Neuronal stem cell (in vitro differentiated cells): ENCODE measurements at regions not wholly inside any gene's neighbourhood (a gene's known extent, or its start where the extent isn't known, plus 50 kb on each side); places are given as distances from the start of the nearest gene placed in this dataset.

Experiments
- DNase-seq: peaks from one replicate; pipeline ENCODE4 v3.0.0-alpha.2; 2013; ENCODE audit warnings: low spot score
- H2AFZ ChIP-seq: one replicate; pipeline ENCODE4 v1.6.1; 2013; ENCODE audit warnings: mild to moderate bottlenecking, low read length, inconsistent platforms
- H2AK5ac ChIP-seq: 2 replicates; pipeline ENCODE4 v1.6.1; 2013; ENCODE audit warnings: low read depth, mild to moderate bottlenecking, inconsistent platforms, low read length, moderate library complexity, mixed read lengths
- H2BK120ac ChIP-seq: 2 replicates; pipeline ENCODE4 v1.6.1; 2013; ENCODE audit warnings: low read depth, mild to moderate bottlenecking, inconsistent platforms, low read length, moderate library complexity, mixed read lengths
- H2BK12ac ChIP-seq: one replicate; pipeline ENCODE4 v1.6.1; 2013; ENCODE audit warnings: low read length, inconsistent platforms
- H2BK15ac ChIP-seq: 2 replicates; pipeline ENCODE4 v1.6.1; 2013; ENCODE audit warnings: mild to moderate bottlenecking, low read length, inconsistent platforms, mixed read lengths
- H2BK5ac ChIP-seq: one replicate; pipeline ENCODE4 v1.6.1; 2013; ENCODE audit warnings: inconsistent platforms, mild to moderate bottlenecking, low read length, moderate library complexity
- H3K14ac ChIP-seq: one replicate; pipeline ENCODE4 v1.6.1; 2013; ENCODE audit warnings: low read length, inconsistent platforms
- H3K18ac ChIP-seq: 2 replicates; pipeline ENCODE4 v1.6.1; 2013; ENCODE audit warnings: low read length, inconsistent platforms
- H3K23ac ChIP-seq: 2 replicates; pipeline ENCODE4 v1.6.1; 2013; ENCODE audit warnings: low read depth, mild to moderate bottlenecking, mixed read lengths, low read length, inconsistent platforms; ENCODE audit not compliant: poor library complexity
- H3K27ac ChIP-seq: replicated peaks from 3 replicates; pipeline ENCODE4 v1.5.1; 2013; ENCODE audit warnings: low read length, inconsistent platforms
- H3K27me3 ChIP-seq, 3 experiments: 2 replicates each; pipeline ENCODE4 v1.6.1; 2013; ENCODE audit warnings: low read length in 3 of 3, mild to moderate bottlenecking in 2 of 3, inconsistent platforms in 1 of 3, low read depth in 1 of 3, mixed read lengths in 1 of 3, moderate library complexity in 1 of 3; ENCODE audit not compliant: control insufficient read depth in 3 of 3, insufficient read depth in 3 of 3
- H3K36me3 ChIP-seq, 2 donors: replicated peaks in 1 of 2; 2 replicates each; pipeline ENCODE4 v1.6.1; 2013; ENCODE audit warnings: low read length in 2 of 2; ENCODE audit not compliant: control insufficient read depth in 2 of 2, insufficient read depth in 2 of 2
- H3K4ac ChIP-seq: 2 replicates; pipeline ENCODE4 v1.6.1; 2013; ENCODE audit warnings: inconsistent platforms, mild to moderate bottlenecking, low read length, moderate library complexity
- H3K4me1 ChIP-seq, 2 donors: 1 replicate in 1 of 2; 2 replicates in 1 of 2; pipeline ENCODE4 v1.6.1; 2013; ENCODE audit warnings: low read length in 2 of 2, low read depth in 1 of 2; ENCODE audit not compliant: control insufficient read depth in 2 of 2, insufficient read depth in 1 of 2
- H3K4me2 ChIP-seq: one replicate; pipeline ENCODE4 v1.6.1; 2013; ENCODE audit warnings: mild to moderate bottlenecking, low read length, inconsistent platforms; ENCODE audit not compliant: insufficient read depth, poor library complexity, severe bottlenecking
- H3K4me3 ChIP-seq, 2 donors: 2 replicates each; pipeline ENCODE4 v1.5.1; 2013; ENCODE audit warnings: low read length in 2 of 2, mild to moderate bottlenecking in 2 of 2, inconsistent platforms in 1 of 2, moderate library complexity in 1 of 2
- H3K79me1 ChIP-seq: one replicate; pipeline ENCODE4 v1.6.1; 2013; ENCODE audit warnings: low read depth, mild to moderate bottlenecking, inconsistent platforms, low read length, moderate library complexity
- H3K9ac ChIP-seq: one replicate; pipeline ENCODE4 v1.6.1; 2013; ENCODE audit warnings: mild to moderate bottlenecking, low read depth, low read length, inconsistent platforms; ENCODE audit not compliant: poor library complexity
- H3K9me3 ChIP-seq, 2 donors: replicated peaks in 1 of 2; 2 replicates each; pipeline versions ENCODE3 to v1.6.1; 2013; ENCODE audit warnings: low read length in 2 of 2, mild to moderate bottlenecking in 2 of 2, inconsistent platforms in 1 of 2, low read depth in 1 of 2, mixed read lengths in 1 of 2, moderate library complexity in 1 of 2; ENCODE audit not compliant: control insufficient read depth in 2 of 2, insufficient read depth in 1 of 2
- H4K8ac ChIP-seq: one replicate; pipeline ENCODE4 v1.6.1; 2013; ENCODE audit warnings: low read depth, mild to moderate bottlenecking, inconsistent platforms, low read length, moderate library complexity
- H4K91ac ChIP-seq: one replicate; pipeline ENCODE4 v1.6.1; 2013; ENCODE audit warnings: low read length, low read depth, mild to moderate bottlenecking, inconsistent platforms; ENCODE audit not compliant: poor library complexity
- WGBS, 2 donors: extraction: QIAGEN DNeasy Blood & Tissue Kit; methylation state at CpG; one replicate each; pipeline ENCODE4 v1.1.7; 2013; ENCODE audit warnings: missing lambda C conversion rate in 2 of 2, mixed read lengths in 1 of 2; ENCODE audit not compliant: insufficient read length in 2 of 2, insufficient replicate concordance in 1 of 2; ENCODE audit errors: extremely low coverage in 2 of 2; 5-methylcytosine and 5-hydroxymethylcytosine counted together

- Histone ChIP-seq H4K8ac (no peak overlapping the region), H3K4me2 (no peak overlapping the region), H3K36me3 (no peaks in the 10 kb centered on the region), H3K79me1 (no peaks in the 10 kb centered on the region), H3K18ac (no peak overlapping the region), H3K14ac (no peak overlapping the region), H2BK120ac (no peak overlapping the region), H3K27ac (no peak overlapping the region), H2AFZ (no peak overlapping the region), H3K4me1 (no peaks in the 10 kb centered on the region), H3K9me3 (no peaks in the 10 kb centered on the region), H3K27me3 (peaks cover 0 to 3% (median 0%) of the 10 kb centered on the region in 3 experiments), H4K91ac (no peak overlapping the region), H2AK5ac (no peak overlapping the region), H3K9ac (no peak overlapping the region), H2BK15ac (no peak overlapping the region), H3K4ac (no peak overlapping the region), H2BK5ac (no peak overlapping the region), H3K23ac (no peak overlapping the region), H2BK12ac (no peak overlapping the region), H3K4me3 (no peak overlapping the region)
- DNase-seq = no peak
- WGBS, 2 donors = no CpG with 5 or more reads among the region's 3 CpGs
Measured at GRCh38 chrX:140391313-140391712, 113.6 kb downstream of the SOX3 start.

DNA sequence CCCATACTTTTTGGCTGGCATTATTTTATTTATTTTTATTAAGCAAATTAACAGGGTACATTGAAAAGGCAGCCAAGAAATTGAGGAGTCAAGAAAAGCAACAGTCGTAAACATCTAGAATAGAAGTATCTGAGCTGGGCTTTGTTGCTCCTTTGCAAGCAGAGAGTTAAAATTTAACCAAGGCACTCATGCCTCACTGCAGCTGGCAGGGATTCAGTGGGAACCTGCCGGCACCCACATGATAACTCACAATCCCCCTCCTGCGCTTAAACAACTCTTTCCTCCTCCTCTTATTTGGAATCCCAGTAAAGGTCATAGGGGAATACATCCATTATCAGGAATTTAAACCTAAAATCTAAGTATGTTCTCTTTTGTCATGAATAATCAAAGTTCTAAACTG lies 115.5 kb downstream of the SOX3 start:
- Histone ChIP-seq H3K23ac (no peak overlapping the region), H3K4me2 (no peak overlapping the region), H3K79me1 (no peaks in the 10 kb centered on the region), H2AK5ac (no peak overlapping the region), H2BK5ac (no peak overlapping the region), H3K4ac (no peak overlapping the region), H4K8ac (no peak overlapping the region), H3K27ac (no peak overlapping the region), H3K14ac (no peak overlapping the region), H3K27me3 (peaks cover 0 to 9% (median 0%) of the 10 kb centered on the region in 3 experiments), H2AFZ (no peak overlapping the region), H3K4me1 (no peaks in the 10 kb centered on the region), H2BK15ac (no peak overlapping the region), H2BK12ac (no peak overlapping the region), H4K91ac (no peak overlapping the region), H2BK120ac (no peak overlapping the region), H3K9me3 (no peaks in the 10 kb centered on the region), H3K36me3 (no peaks in the 10 kb centered on the region), H3K4me3 (no peak overlapping the region), H3K9ac (no peak overlapping the region), H3K18ac (no peak overlapping the region)
- no CpG with 5 or more reads among the region's 3 CpGs for WGBS, 2 donors
- DNase-seq = no peak

DNA sequence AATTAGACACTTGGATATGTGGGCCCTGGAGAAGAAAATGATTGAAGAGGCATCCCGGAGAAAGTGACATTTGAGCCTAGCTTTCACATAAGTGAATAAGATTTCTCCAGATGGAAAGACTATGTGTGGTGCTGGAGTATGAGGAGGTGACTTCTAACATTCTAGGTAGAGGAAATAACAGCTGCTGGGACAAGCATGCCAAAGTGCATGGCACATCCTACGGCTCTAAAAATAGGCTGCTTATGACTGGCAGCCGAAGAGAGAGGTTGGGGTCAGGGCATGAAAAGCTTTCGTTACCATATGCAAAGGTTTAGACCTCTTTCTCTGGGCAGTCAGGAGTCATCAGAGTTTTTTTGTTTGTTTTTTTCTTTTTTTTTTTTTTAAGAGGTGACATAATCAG lies 142.0 kb downstream of the SOX3 start:
- Histone ChIP-seq H2BK15ac (no peak overlapping the region), H3K9me3 (no peaks in the 10 kb centered on the region), H2BK12ac (no peak overlapping the region), H3K4me1 (no peaks in the 10 kb centered on the region), H3K4me2 (no peak overlapping the region), H3K18ac (no peak overlapping the region), H2AK5ac (no peak overlapping the region), H3K14ac (no peak overlapping the region), H3K27ac (no peak overlapping the region), H3K4me3 (no peak overlapping the region), H4K8ac (no peak overlapping the region), H2BK5ac (no peak overlapping the region), H4K91ac (no peak overlapping the region), H2AFZ (no peak overlapping the region), H3K9ac (no peak overlapping the region), H3K36me3 (no peaks in the 10 kb centered on the region), H3K4ac (no peak overlapping the region), H3K79me1 (no peaks in the 10 kb centered on the region), H3K23ac (no peak overlapping the region), H2BK120ac (no peak overlapping the region), H3K27me3 (no peaks in the 10 kb centered on the region)
- no CpG with 5 or more reads among the region's 4 CpGs for WGBS, 2 donors
- no peak for DNase-seq

GRCh38 chrX:140360924-140361323 lies 143.9 kb downstream of the SOX3 start:
- DNase-seq = no peak
- WGBS, 2 donors = no CpG with 5 or more reads among the region's 3 CpGs
- H4K91ac ChIP-seq = no peak overlapping the region
- H3K9me3 ChIP-seq = no peaks in the 10 kb centered on the region
- no peaks in the 10 kb centered on the region for H3K27me3 ChIP-seq
- H3K4me2 ChIP-seq = no peak overlapping the region
- H2BK12ac ChIP-seq = no peak overlapping the region
- H2BK15ac ChIP-seq = no peak overlapping the region
- H3K36me3 ChIP-seq = no peaks in the 10 kb centered on the region
- H3K9ac ChIP-seq = no peak overlapping the region
- H3K18ac ChIP-seq = no peak overlapping the region
- no peak overlapping the region for H3K4ac ChIP-seq
- no peak overlapping the region for H3K4me3 ChIP-seq
- H2BK5ac ChIP-seq = no peak overlapping the region
- no peak overlapping the region for H2AFZ ChIP-seq
- no peak overlapping the region for H4K8ac ChIP-seq
- no peak overlapping the region for H3K14ac ChIP-seq
- H3K4me1 ChIP-seq = no peaks in the 10 kb centered on the region
- no peak overlapping the region for H2BK120ac ChIP-seq
- H3K23ac ChIP-seq = no peak overlapping the region
- H3K27ac ChIP-seq = no peak overlapping the region
- no peaks in the 10 kb centered on the region for H3K79me1 ChIP-seq
- H2AK5ac ChIP-seq = no peak overlapping the region
